HG03520 (cell line): ENCODE measurements at regions not wholly inside any gene's neighbourhood (a gene's known extent, or its start where the extent isn't known, plus 50 kb on each side); places are given as distances from the start of the nearest gene placed in this dataset.
"Not testable (repeated sequence)": the region's sequence is repeated elsewhere in the genome, so short reads cannot be mapped to it uniquely, and the experiment has no call there.

Experiments used
- ATAC-seq: cut with Tn5 transposase; IDR thresholded peaks from one replicate; pipeline ENCODE4 v1.9.1; 2021; ENCODE audit warnings: mild to moderate bottlenecking, moderate library complexity; ENCODE audit not compliant: unreplicated experiment

GRCh38 chr5:148880197-148880596 is 53.8 kb downstream of the ADRB2 start:
- no peak for ATAC-seq

DNA sequence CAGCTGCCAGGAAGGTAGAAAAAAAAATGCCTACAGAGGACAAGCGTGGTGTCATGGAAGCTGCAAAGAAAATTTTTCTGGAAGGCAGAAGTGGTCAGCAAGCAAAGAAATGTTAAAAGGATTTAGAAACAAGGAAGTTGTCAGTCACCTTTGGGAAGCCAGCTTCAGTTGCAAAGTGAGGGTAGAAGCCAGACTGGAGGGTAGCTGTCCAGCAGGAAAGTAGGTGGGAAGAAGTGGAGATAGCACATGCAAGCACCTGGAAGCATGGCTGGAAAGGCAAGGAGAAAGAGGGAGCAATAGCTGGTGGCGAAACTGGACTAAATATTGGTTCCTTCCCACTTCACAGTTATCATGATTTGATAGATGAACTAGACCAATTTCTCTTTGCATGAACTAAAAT is 54.3 kb downstream of the ADRB2 start:
- ATAC-seq, result no peak

DNA sequence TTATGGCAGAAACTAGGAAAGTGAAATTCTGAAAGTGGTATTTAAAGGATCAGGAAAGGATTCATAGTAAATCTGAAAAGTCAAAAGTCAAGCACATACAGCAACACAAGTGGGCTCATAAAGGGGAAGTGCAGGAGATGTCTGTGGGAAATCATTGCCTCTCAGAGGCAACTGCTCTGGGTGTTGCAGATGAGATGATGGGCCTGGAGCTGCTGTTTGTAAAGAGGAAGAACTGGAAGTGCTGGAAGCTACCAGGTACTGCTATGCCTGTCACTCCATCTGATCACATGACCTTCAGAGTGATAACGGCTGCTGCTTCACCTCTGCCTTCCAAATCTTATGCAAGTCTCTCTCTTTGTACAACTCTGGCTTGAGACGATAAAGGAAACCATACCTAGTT is 55.9 kb downstream of the ADRB2 start:
- no peak for ATAC-seq

DNA sequence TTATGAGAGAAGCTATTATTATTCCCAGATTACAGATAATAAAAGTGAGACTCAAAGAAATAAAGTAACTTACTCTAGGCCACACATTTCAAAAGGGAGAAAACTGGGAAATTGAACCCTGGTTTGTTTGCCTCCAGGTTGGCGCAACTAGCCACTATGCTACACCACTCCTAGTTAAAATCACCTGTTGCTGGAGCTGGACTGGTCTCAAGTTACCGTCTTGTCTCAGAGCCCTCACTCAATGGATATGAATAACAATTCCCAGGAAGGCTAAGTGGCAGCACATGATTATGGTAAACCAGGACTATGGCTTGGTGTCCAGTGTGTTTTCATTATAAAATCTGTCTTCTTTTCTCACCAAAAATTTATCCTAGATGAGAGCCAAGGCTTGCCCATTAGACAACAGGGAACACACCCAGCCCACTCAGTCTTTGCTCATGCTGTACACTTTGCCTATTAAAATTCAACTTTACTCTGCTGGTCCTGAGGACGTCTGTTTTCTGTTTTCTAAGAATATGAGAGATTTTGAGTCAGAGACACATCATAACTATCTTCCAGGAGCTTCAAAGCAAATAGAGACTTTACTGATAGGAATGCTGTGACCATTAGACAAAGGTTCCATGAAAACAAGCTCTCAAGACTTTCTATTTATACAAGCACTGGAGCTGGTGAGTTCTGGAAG is 58.1 kb downstream of the ADRB2 start:
- no peak for ATAC-seq

GRCh38 chr5:148887123-148887881 is 60.9 kb downstream of the ADRB2 start:
- no peak for ATAC-seq

DNA sequence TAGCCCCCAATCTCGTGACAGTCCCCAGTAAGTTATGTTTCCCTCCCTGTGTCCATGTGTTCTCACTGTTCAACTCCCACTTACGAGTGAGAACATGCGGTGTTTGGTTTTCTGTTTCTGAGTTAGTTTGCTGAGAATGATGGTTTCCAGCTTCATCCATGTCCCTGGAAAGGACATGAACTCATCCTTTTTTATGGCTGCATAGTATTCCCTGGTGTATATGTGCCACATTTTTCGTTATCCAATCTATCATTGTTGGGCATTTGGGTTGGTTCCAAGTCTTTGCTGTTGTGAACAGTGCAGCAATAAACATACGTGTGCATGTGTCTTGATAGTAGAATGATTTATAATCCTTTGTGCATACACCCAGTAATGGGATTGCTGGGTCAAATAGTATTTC is 63.5 kb downstream of the ADRB2 start:
- ATAC-seq, result not testable (repeated sequence)

- ATAC-seq, result not testable (repeated sequence)
These were observed 69.0 kb downstream of the ADRB2 start for GRCh38 chr5:148895441-148895840.

- ATAC-seq, result no peak
These were observed 71.4 kb downstream of the ADRB2 start for GRCh38 chr5:148897842-148898241.

- no peak for ATAC-seq
These were observed 72.1 kb downstream of the ADRB2 start for GRCh38 chr5:148898413-148899075.

- ATAC-seq, result no peak
These were observed 73.6 kb downstream of the ADRB2 start for GRCh38 chr5:148899993-148900392.

GRCh38 chr5:148902478-148902877 is 76.1 kb downstream of the ADRB2 start:
- no peak for ATAC-seq

GRCh38 chr5:148903587-148903986 is 77.2 kb downstream of the ADRB2 start:
- no peak for ATAC-seq

GRCh38 chr5:148904440-148904839 is 78.0 kb downstream of the ADRB2 start:
- no peak for ATAC-seq

- no peak for ATAC-seq
These were observed 79.1 kb downstream of the ADRB2 start for GRCh38 chr5:148905541-148905940.

DNA sequence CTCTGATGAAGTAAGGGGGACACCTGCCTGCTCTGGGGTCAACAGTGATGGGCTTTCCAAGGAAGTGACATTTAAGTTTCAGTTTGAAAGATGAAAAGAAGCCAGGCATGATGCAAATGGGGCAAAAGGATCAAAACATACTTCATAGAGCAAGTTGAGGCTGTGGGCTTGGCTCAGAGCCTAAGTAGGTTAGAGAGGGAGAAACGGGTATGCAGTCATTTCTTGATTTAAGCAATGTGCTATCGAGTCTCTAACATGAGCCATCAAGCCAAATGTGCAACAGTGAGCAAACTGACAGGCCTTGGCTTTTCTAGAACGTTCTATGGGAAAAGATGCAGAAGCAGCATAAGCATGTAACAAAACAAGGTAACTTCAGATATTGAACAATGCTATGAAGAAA is 80.6 kb downstream of the ADRB2 start:
- no peak for ATAC-seq

- ATAC-seq, result no peak
These were observed 82.6 kb downstream of the ADRB2 start for GRCh38 chr5:148909040-148909439.

DNA sequence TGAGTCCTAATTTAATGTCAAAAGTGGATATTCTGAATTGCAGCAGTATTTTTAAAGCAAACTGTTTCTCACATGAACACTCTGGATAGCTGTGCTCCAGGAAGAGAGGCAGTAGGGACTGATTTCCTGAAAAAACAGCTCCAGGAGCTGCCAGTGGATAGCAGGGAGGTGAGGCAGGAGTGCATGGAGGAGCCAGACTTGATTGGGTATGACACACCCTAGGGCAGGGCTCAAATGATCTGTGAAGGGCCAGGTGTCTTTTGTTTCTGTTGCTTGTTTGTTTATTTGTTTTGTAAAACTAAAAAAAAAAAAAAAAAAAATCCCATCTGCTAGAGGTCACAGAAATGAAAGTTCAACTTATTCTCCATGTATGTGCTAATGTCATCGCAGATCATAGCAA is 83.4 kb downstream of the ADRB2 start:
- no peak for ATAC-seq

DNA sequence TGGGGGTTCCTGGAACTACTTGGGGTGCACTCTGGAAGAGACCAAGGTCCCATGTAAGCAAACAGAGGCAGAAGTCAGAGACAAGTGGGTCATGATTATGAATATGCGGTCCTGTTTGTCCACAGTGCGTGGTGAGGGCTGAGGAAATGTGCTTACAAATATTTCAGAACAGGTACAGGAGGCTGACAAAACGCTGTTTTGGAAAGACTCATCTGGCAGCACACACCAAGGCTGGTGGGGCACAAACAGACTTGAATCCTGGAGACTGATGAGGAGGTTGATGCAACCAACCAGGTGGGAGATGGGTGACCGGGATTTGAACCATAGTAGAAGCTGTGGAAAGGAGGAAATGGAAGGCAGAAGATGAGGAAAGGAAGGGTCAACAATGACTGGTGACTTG is 83.8 kb downstream of the ADRB2 start:
- no peak for ATAC-seq

- ATAC-seq, result no peak
These were observed 84.4 kb downstream of the ADRB2 start for GRCh38 chr5:148910686-148911361.

DNA sequence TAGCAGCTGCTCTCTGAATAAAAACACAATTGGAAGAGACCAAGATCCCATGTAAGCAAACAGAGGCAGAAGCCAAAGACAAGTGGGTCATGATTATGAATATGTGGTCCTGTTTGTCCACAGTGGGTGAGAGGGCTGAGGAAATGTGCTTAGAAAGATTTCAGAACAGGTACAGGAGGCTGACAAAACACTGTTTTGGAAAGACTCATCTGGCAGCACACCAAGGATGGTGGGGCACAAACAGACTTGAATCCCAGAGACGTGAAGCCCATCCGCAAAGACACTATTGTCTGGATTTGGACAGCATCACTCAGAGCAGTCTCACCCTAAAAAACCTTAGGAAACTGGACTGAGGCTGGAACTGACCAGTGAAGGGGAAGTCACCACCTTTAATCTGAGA is 85.0 kb downstream of the ADRB2 start:
- ATAC-seq, result no peak

DNA sequence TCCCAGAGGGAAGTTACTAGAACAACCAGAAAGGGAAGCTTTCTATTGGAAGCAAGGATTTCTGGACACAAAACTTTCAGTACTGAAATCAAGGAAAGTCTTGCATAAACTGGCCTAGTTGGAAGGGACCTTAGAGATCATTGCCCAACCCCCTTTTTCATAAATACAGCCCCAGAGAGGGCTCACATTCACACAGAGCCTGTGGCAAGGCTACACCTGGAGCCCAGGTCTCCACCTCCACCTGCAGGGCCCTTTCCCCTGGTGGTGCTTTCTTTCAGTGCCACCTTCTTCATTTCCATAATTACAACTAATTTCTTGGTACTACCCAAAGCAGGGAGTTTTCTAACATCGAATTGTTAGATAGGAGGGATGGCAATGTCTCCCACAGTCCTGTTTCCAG is 85.7 kb downstream of the ADRB2 start:
- ATAC-seq, result no peak
